GM18505 (cell line): ENCODE measurements at regions not wholly inside any gene's neighbourhood (a gene's known extent, or its start where the extent isn't known, plus 50 kb on each side); places are given as distances from the start of the nearest gene placed in this dataset.

ENCODE experiments used
- ATAC-seq: cut with Tn5 transposase; IDR thresholded peaks from one replicate; pipeline ENCODE4 v1.9.1; 2021; ENCODE audit not compliant: unreplicated experiment
- POLR2A ChIP-seq: IDR thresholded peaks from 4 replicates; pipeline ENCODE4 v1.6.1; 2011; ENCODE audit warnings: borderline replicate concordance; ENCODE audit not compliant: insufficient read depth, insufficient read length; ENCODE audit errors: extremely low read depth

- no peak for ATAC-seq
- no peak for TF ChIP-seq POLR2A
Observed at GRCh38 chr2:5360081-5360480, 332.1 kb upstream of the SOX11 start.

GRCh38 chr2:5364361-5364760 is 327.8 kb upstream of the SOX11 start:
- ATAC-seq, result no peak
- TF ChIP-seq POLR2A, result no peak

GRCh38 chr2:5365871-5366461 is 326.2 kb upstream of the SOX11 start:
- peak; percentile 97 for ATAC-seq
- TF ChIP-seq POLR2A, result no peak

GRCh38 chr2:5367321-5367720 is 324.9 kb upstream of the SOX11 start:
- ATAC-seq, result no peak
- no peak for TF ChIP-seq POLR2A

GRCh38 chr2:5368263-5368662 is 323.9 kb upstream of the SOX11 start:
- TF ChIP-seq POLR2A, result no peak
- ATAC-seq, result no peak

- no peak for TF ChIP-seq POLR2A
- ATAC-seq, result no peak
Observed at GRCh38 chr2:5369510-5369909, 322.7 kb upstream of the SOX11 start.

GRCh38 chr2:5370158-5370557 is 322.0 kb upstream of the SOX11 start:
- no peak for TF ChIP-seq POLR2A
- ATAC-seq, result no peak

GRCh38 chr2:5372141-5372540 is 320.0 kb upstream of the SOX11 start:
- ATAC-seq, result no peak
- TF ChIP-seq POLR2A, result no peak

- ATAC-seq, result no peak
- no peak for TF ChIP-seq POLR2A
Observed at GRCh38 chr2:5373200-5373599, 319.0 kb upstream of the SOX11 start.

- no peak for ATAC-seq
- no peak for TF ChIP-seq POLR2A
Observed at GRCh38 chr2:5374762-5375161, 317.4 kb upstream of the SOX11 start.

GRCh38 chr2:5377323-5377722 is 314.9 kb upstream of the SOX11 start:
- no peak for TF ChIP-seq POLR2A
- no peak for ATAC-seq

GRCh38 chr2:5379811-5380210 is 312.4 kb upstream of the SOX11 start:
- no peak for ATAC-seq
- no peak for TF ChIP-seq POLR2A

- ATAC-seq, result no peak
- TF ChIP-seq POLR2A, result no peak
Observed at GRCh38 chr2:5385596-5385995, 306.6 kb upstream of the SOX11 start.

- TF ChIP-seq POLR2A, result no peak
- ATAC-seq, result no peak
Observed at GRCh38 chr2:5387406-5387805, 304.8 kb upstream of the SOX11 start.

GRCh38 chr2:5389740-5390139 is 302.4 kb upstream of the SOX11 start:
- no peak for TF ChIP-seq POLR2A

More at GRCh38 chr2:5389740-5390139, 302.4 kb upstream of the SOX11 start:
- ATAC-seq, result no peak
